GM21576 (cell line): ENCODE measurements at regions not wholly inside any gene's neighbourhood (a gene's known extent, or its start where the extent isn't known, plus 50 kb on each side); places are given as distances from the start of the nearest gene placed in this dataset.
"Not testable (repeated sequence)": the region's sequence is repeated elsewhere in the genome, so short reads cannot be mapped to it uniquely, and the experiment has no call there.

ENCODE experiments used
- ATAC-seq: cut with Tn5 transposase; IDR thresholded peaks from one replicate; pipeline ENCODE4 v1.9.1; 2021; ENCODE audit warnings: mild to moderate bottlenecking, moderate library complexity; ENCODE audit not compliant: unreplicated experiment

- no peak for ATAC-seq
Observed at GRCh38 chr4:137762591-137762990, 230.3 kb upstream of the PCDH18 start.

- ATAC-seq, result no peak
Observed at GRCh38 chr4:137754652-137755471, 222.6 kb upstream of the PCDH18 start.

- ATAC-seq, result no peak
Observed at GRCh38 chr4:137749466-137749865, 217.2 kb upstream of the PCDH18 start.

GRCh38 chr4:137748616-137749015 is 216.3 kb upstream of the PCDH18 start:
- no peak for ATAC-seq

GRCh38 chr4:137740141-137740540 is 207.8 kb upstream of the PCDH18 start:
- ATAC-seq, result no peak

GRCh38 chr4:137739391-137739790 is 207.1 kb upstream of the PCDH18 start:
- ATAC-seq, result no peak

GRCh38 chr4:137738375-137738990 is 206.2 kb upstream of the PCDH18 start:
- ATAC-seq, result no peak

GRCh38 chr4:137735561-137736104 is 203.3 kb upstream of the PCDH18 start:
- no peak for ATAC-seq

GRCh38 chr4:137733174-137734141 is 201.2 kb upstream of the PCDH18 start:
- ATAC-seq, result not testable (repeated sequence)

- no peak for ATAC-seq
Observed at GRCh38 chr4:137722910-137723309, 190.6 kb upstream of the PCDH18 start.

- ATAC-seq, result no peak
Observed at GRCh38 chr4:137711502-137711901, 179.2 kb upstream of the PCDH18 start.

- ATAC-seq, result no peak
Observed at GRCh38 chr4:137707626-137708025, 175.3 kb upstream of the PCDH18 start.

GRCh38 chr4:137707102-137707620 is 174.9 kb upstream of the PCDH18 start:
- ATAC-seq, result no peak

- no peak for ATAC-seq
Observed at GRCh38 chr4:137705171-137705783, 173.0 kb upstream of the PCDH18 start.

GRCh38 chr4:137703195-137703594 is 170.9 kb upstream of the PCDH18 start:
- no peak for ATAC-seq

GRCh38 chr4:137702512-137702911 is 170.2 kb upstream of the PCDH18 start:
- no peak for ATAC-seq

GRCh38 chr4:137701401-137701800 is 169.1 kb upstream of the PCDH18 start:
- ATAC-seq, result no peak

GRCh38 chr4:137700751-137701150 is 168.5 kb upstream of the PCDH18 start:
- ATAC-seq, result no peak

- ATAC-seq, result no peak
Observed at GRCh38 chr4:137700072-137700471, 167.8 kb upstream of the PCDH18 start.

- no peak for ATAC-seq
Observed at GRCh38 chr4:137694138-137694537, 161.8 kb upstream of the PCDH18 start.
